ENCODE measurements at regions not wholly inside any gene's neighbourhood (a gene's known extent, or its start where the extent isn't known, plus 50 kb on each side); places are given as distances from the start of the nearest gene placed in this dataset.
"Not testable (repeated sequence)": the region's sequence is repeated elsewhere in the genome, so short reads cannot be mapped to it uniquely, and the experiment has no call there.

DNA sequence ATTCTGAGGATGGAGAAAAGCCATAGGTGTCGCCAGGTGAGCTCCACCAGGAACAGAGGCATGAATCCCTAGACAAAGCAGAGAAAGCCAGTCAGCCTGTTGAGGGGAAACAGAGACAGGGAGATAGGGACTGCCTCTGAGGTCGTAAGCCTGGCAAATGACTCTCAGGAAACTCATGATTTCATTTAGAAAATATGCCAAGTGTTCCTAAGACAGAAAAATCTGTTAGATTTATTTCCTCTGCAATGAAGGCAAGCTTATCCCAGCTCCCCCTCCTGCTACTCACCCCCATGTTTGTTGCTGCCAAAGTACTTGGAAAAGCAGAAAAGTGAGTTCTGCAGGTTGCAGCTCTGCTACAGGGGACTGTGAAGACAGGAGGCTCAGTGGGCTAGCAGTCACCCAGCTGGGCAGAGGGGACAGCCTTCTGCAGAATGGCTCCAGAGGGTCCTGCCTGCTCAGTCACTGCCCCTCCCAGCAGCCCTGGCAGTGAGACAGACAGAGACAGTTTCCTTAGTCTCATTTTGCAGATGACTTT is 184.3 kb downstream of the ADRA2A start:
- in situ Hi-C loops (cut with HindIII; ENCODE audit: low sequenced_read_pairs), result no loop called here

DNA sequence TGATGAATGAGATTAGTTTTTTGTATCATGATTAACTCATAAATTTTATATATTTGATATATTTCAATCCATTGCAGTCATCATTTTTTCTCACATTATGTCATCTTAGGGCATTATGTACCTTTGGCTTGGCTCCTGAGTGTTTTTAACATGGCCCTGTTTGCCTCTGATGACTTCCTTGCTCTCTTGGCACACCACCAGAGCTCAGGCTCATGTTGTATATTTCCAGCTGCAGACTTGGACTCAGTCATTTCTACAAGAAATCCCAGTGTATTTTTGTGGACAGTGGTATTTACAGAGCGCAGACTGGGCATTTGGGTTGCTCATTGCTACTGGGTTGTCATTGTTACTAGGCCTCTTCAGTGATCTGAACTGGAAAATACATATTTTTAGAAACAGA is 188.5 kb downstream of the ADRA2A start:
- in situ Hi-C loops (cut with HindIII; ENCODE audit: low sequenced_read_pairs), result no loop called here

DNA sequence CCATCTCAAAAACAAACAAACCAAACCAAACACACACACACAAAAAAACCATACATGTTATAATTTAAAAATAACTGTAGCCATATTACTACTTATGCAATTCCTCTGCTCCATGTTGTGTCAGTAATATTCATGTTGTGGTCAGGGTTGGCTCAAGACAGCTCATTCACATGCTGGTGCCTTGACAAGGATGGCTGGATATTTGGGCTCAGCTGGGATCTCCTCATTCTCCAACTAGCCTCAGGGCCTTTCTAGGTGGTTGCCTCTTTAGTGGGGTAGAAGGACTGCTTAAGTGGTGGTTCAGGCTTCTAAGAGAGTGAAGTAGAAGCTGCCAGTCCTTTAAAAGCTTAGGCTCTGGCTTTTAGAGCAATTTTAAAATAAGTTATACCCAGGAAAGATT is 189.3 kb downstream of the ADRA2A start:
- in situ Hi-C loops (cut with HindIII; ENCODE audit: low sequenced_read_pairs), result no loop called here

DNA sequence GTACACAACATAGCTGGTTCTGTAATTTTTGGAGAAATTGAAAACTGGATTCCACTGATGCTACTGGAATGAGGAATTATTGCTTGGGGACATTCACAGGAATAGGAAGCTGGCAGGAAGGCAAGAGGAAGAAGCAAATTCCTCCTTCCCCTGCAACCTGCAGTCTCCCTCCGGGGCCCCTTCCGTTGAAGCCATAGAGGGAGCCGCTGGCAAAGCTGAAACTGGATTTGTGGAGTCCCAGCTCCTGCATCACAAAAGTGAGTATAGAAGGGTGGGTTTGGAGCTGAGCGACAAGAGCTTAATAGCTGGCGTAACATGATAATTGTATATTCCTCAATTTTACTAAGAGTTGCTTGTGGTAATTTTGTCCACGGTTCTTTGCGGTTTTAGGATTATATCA is 190.8 kb downstream of the ADRA2A start:
- in situ Hi-C loops (cut with HindIII; ENCODE audit: low sequenced_read_pairs), result no loop called here

DNA sequence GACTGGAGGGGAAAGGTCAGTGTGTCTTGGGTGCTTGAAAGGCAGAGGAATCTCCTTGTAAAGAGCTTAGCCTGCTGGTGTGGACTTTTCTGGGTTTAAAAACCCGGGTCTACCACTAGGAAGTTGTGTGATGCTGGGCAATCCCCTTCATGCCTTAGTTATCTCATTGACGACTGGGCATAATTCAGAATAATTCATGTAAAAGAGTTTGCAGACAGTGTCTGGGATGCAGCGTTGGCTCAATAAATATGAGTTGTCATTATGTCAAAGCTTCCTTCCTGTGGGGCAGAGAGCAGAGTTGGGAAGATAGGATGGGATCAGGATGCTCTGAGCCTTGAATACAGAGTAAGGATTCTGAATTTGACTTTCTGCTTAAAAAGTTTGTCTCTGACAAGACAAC is 196.4 kb downstream of the ADRA2A start:
- in situ Hi-C loops (cut with HindIII; ENCODE audit: low sequenced_read_pairs), result no loop called here

DNA sequence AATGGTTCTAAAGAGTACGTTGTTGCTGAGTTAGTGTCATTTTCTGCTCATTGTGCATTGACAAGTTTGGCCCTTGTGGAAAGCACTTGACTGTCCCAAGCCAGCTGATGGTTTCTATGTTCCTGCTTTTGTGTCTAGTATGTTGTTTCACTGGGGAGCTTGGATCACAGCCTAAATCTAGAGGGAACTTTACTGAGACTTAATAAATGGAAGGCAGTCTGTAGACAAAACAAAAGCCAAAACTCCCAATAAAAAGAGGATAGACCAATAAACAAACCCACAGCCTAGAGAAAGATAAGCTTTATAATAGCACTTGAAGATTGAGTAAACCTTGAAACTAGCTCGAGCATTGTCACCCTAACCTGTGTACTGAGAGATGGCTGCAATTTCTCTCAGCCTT is 196.8 kb downstream of the ADRA2A start:
- in situ Hi-C loops (cut with HindIII; ENCODE audit: low sequenced_read_pairs), result no loop called here

DNA sequence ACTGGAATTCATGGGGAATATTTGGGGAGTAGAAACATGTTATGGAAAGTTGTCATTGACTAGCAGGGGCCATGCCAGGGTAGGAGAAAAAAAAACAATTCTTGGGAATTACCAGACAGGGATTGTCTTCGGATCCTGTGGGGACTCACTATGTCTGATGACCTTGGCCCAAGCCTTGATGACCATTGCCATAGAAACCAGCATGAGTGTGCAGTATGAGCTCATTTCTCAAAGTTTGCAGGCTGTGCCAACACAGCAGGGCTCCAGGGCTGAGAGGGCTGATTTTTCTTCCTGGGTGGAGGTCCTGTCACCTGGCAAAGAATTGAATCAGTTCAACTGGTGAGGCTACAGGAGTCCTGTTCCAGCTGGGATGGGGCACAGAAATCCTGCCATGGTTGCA is 198.3 kb downstream of the ADRA2A start:
- in situ Hi-C loops (cut with HindIII; ENCODE audit: low sequenced_read_pairs), result no loop called here

DNA sequence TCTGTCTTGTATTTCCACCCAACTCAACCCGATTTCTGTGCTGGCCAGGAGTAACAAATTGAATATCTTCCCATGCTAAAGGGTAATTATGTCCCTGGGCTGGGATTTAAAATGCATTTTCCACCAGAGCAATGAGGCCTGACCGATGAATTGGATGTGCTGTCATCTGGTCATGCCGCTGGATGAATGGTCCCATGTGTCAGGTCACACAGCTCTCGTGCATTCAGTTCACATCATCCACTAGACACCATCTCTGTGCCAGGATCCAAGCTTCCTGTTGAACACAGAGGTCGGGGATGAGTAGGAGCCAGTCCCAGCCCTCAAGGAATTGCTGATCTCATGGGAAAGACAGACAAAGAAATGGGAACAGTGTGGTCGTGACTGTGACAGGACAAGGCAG is 200.8 kb downstream of the ADRA2A start:
- in situ Hi-C loops (cut with HindIII; ENCODE audit: low sequenced_read_pairs), result no loop called here

DNA sequence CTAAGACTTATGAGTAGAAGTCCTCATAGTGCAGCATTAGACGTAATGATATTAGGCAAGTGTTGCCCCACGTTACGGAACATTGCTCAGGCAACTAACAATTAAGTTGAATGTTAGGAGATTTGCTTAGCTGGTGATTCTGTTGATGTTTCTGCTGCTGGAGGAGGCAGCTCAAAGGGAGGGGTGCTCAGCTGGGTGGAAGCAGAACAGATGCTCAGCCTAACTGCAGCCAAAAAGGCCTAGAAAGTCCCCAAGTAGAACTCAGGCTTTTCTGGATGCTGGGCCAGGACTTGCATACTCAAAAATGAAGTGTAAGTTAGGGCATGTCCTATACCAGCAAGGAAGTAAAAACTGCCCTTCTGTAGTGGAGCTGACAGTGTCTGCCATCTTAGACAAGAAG is 201.4 kb downstream of the ADRA2A start:
- in situ Hi-C loops (cut with HindIII; ENCODE audit: low sequenced_read_pairs), result no loop called here

DNA sequence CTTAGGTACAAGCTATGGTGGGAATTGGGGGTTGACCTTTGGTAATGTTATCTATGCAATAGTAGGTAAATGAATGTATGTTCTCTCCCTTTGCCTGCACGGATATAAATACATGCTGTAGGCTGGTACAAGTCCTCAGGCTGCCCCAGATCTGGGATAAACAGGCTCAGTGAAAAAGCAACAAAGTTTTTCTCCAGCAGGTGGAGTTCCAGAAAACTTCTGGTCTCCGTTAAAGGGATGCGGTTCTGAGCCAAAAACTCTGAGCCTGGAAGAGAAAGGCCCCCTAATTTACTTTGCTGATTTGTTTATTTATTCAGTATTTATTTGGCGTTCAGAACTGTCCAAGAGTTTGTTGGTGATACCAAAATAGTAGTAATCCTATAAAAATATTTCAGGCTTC is 204.7 kb downstream of the ADRA2A start:
- in situ Hi-C loops (cut with HindIII; ENCODE audit: low sequenced_read_pairs), result no loop called here

DNA sequence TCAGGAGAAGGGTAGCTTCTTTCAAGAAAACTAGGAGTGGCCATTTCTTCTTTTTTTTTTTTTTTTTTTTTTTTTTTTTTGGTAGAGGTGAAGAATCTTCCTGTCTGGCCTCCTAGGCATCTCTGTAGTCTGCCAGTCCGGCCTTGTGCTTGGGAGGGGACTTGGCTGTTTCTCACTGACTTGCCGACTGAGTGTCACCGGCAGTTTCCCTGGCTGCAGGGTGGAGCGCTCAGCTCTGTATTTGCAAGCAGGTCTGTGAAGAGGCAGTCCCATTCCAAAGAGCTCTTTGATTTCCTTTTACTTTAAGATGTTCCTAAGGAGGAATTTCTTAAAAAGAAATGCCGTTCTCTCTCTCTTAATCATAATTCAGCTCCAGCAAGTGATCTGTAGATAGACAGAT is 212.6 kb downstream of the ADRA2A start:
- in situ Hi-C loops (cut with HindIII; ENCODE audit: low sequenced_read_pairs), result no loop called here

DNA sequence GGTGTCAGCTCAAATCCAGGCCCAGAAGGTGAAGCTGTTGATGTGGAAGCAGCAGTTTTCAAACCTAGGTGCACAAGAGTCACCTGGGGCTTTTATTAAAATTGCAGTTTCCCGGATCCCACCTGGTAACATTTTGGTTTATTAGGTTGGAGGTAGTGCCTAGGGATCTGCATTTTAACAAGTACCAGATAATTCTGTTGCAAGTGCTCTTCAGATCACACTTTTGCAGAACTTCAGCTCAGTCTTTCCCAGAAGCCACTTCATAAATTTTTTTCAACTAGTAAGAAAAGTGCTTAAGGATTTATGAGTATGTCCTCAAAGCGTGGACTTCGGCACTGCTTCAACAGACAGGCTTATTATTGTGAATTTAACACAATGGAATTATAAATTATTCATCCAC is 213.8 kb downstream of the ADRA2A start:
- in situ Hi-C loops (cut with HindIII; ENCODE audit: low sequenced_read_pairs), result no loop called here

DNA sequence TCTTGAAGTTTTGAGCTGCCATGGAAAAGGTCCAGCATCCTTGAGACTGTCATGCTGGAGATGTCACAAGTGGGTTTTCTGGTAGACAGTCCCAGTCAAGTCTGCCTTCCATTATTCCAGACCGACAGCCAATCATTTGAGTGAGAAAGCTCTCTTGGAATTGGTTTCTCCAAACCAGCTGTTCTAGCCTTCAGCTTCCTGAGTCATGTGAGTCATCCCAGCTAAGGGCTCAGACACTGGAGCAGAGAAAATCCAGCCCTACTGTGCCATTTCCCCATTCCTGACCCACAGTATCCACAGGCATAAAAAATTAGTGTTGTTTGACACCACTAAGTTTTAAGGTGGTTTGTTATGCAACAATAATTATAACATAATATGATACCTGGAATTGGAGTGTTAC is 219.0 kb downstream of the ADRA2A start:
- in situ Hi-C loops (cut with HindIII; ENCODE audit: low sequenced_read_pairs), result no loop called here

DNA sequence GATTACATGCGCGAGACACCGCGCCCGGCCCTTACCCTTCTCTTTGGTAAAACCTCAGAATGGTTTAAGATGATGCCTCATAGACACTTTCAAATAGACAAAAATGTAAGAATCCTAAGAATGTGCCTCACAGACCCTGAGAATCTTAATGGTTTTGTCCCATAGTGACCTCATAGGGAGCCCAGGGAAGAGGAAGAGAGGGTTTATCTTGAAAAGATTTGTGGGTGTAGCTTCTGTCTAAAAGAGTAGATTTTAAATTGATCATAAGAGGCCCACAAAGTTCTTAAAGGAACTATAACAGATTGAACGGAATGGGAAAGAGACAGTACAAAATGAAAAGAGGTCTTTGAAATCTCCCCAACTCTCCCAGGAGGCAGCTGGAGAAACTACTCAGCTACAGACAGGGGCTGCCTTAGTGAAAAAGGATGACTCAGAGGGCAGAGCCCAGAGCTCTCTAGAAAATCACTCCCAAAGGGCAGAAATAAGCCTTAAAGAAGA is 220.6 kb downstream of the ADRA2A start:
- in situ Hi-C loops (cut with HindIII; ENCODE audit: low sequenced_read_pairs), result no loop called here

DNA sequence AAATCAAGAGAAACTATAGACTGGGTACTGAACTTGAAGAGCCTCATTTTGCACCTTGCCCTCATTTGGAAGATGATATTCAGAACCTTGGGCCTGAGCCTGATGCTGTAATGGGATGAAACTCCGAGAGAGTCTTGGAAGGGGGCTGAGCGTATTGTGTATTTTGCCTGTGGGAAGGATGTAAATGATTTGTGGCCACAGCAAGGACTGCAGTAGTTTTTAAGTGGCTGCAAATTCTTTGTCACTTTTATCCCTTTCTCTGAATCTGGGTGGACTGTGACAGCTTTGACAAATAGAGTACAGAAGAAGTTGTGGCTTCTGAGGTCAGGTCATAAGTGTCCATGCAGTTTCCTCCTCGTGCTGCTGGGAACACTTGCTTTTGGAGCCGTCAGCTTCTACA is 221.2 kb downstream of the ADRA2A start:
- in situ Hi-C loops (cut with HindIII; ENCODE audit: low sequenced_read_pairs), result no loop called here

DNA sequence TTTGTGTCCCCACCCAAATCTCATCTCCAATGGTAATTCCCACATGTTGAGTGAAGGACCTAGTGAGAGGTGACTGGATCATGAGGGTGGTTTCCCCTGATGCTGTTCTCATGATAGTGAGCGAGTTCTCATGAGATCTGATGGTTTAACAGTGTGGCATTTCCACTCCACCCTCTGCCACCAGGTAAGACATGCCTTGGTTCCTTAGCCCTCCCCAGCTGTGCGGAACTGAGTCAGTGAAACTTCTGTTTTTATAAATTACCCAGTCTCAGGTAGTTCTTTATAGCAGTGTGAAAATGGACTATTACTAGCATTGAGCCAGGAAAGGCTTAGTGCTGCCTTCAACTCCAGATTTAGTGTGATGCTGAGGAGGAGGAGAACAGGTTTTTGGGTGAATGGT is 222.2 kb downstream of the ADRA2A start:
- in situ Hi-C loops (cut with HindIII; ENCODE audit: low sequenced_read_pairs), result no loop called here

DNA sequence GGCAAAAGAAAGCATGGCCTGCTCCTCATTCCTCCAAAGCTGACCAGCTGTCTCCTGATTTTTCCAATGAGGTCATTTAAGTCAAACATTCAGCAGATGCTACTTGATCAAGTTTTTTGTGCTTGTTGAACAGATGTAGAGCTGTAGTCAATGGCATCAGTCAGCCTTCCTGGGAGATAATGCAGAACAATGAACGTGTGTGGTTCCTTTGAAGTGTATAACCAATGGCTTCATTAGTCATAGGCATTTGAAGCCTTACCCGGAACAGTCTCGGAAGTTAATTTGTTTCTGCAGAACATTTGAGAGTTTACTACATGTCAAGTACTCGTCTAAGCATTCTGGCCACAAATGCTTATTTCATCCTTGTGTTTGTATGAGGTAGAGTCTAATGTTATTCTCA is 227.1 kb downstream of the ADRA2A start:
- in situ Hi-C loops (cut with HindIII; ENCODE audit: low sequenced_read_pairs), result no loop called here

DNA sequence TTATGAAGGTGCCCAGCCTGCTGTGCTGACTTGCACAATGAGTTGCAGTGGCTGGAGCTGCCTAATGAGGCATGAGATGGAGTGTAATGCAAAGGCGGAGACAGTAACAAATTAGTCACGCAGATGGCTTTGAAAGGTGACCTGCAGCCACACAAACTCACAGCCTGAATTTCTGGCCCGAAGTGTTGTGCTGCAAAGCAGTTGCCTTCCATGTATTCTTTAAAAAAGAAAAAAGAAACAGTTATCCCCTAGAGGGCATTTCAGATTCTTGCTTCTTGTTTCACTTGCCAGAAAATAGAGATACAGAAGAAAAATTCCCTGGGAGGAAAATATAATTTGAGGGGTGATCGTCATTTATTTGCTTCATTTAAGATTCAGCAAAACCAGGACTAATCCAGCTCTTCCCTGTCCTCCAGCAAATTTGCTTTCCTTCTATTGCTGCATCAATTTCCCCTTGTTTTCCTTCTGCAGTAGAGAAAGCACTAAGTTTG is 239.9 kb downstream of the ADRA2A start:
- in situ Hi-C loops (cut with HindIII; ENCODE audit: low sequenced_read_pairs), result no loop called here

DNA sequence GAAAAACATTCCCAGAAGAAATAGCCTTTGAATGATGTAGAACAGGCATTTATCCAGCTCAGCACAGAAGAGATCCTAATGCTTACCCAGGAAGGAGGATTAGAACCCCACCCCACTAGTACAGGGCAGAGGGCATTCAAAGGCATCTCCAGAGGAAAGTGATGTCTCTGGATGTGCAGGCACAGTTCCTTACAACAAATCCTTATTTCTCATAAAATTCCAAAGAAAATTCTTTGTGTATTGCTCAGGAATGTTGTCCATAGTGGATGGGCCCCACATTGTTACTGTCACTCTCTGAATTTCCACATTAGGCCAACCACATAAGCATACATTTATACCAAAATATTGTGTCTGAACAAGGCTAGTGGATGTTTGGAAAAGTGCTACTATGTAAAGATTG is 243.0 kb downstream of the ADRA2A start:
- in situ Hi-C loops (cut with HindIII; ENCODE audit: low sequenced_read_pairs), result no loop called here

DNA sequence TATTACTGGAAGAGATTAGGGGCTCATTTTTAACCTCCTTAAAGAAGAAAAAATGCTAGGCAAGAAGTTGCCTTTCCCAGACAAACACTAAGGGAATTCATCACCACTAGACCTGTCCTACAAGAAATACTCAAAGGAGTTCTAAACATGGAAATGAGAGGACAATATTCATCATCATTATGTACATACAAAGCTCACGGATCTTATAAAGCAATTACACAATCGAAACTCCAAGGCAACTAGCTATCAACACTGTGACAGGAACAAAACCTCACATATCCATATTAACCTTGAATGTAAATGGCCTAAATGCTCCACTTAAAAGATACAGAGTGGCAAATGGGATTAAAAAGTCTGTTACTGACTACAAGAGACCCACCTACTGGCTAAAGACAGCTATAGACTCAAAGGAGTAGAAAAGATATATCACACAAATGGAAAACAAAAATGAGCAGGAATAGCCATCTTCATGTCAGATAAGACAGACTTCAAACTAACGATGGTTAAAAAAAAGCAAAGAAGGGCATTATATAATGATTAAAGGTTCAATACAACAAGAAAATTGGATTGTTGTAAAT is 246.6 kb downstream of the ADRA2A start:
- in situ Hi-C loops (cut with HindIII; ENCODE audit: low sequenced_read_pairs), result no loop called here

DNA sequence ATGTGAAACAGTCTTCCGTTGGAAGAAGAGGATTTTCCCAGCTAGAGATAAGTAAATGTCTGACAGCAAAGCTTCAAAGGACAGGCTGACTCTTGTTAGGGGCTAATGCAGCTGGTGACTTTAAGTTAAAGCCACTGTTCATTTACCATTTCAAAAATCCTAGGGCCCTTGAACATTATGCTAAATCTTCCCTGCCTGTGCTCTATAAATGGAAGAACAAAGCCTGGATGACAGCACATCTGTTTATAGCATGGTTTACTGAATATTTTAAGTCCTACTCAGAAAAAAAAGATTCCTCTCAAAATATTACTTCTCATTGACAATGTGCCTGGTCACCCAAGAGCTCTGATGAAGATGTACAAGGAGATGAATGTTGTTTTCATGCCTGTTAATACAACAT is 255.3 kb downstream of the ADRA2A start:
- in situ Hi-C loops (cut with HindIII; ENCODE audit: low sequenced_read_pairs), result not testable (repeated sequence)

DNA sequence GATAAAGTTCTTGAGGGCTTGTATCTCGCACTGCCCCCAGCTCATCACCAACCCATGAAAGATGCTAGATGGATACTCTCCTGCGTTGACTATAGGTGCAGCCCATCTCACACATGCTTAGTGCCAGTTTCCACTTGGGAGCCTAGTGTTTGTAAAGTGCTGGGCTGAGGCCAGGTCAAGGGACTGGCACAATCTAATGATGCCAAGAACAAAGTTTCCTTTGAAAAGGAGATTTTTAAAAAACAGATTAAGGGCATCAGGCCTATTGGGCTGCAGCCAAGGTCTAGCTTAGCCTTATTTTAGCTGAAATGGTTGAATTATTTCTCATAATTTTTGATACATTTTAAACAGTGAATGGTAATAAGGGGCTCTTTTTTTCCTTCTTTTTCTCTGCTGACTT is 259.0 kb downstream of the ADRA2A start:
- in situ Hi-C loops (cut with HindIII; ENCODE audit: low sequenced_read_pairs), result no loop called here

DNA sequence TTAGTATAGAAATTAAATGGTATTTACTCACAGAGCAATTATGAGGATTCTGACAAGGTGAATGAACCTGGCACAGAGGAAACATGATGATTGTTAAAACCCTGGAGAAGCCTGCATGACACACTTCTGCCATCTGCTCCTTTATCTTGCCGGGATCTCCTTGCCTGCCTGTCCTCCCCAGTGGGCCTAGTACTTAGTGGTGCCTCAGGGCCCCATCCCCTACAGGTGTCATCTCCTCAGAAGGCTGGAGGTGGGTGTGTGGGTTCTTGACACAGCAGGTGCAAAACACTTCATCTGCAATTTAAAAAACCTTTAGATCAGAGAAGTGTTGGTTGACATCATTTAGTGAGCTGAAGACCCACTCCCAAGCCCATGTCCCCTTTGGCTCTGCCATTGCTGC is 261.2 kb downstream of the ADRA2A start:
- in situ Hi-C loops (cut with HindIII; ENCODE audit: low sequenced_read_pairs), result no loop called here

Measured in DLD1 (cell line).